Gastroesophageal sphincter (tissue), 3 donors: ENCODE measurements at regions not wholly inside any gene's neighbourhood (a gene's known extent, or its start where the extent isn't known, plus 50 kb on each side); places are given as distances from the start of the nearest gene placed in this dataset.

Experiments used
- POLR2A ChIP-seq, 2 donors: fragments of 450-650 bp; IDR thresholded peaks; one replicate each; pipeline ENCODE4 v1.6.1; 2017; ENCODE audit warnings: antibody characterized with exemption in 2 of 2, mild to moderate bottlenecking in 2 of 2, moderate library complexity in 1 of 2
- POLR2AphosphoS5 ChIP-seq: sonication (generic); formaldehyde crosslinking; IDR thresholded peaks from one replicate; pipeline ENCODE4 v1.6.1; 2017; ENCODE audit warnings: antibody characterized with exemption
- TF ChIP-seq, protein P1 (sequence below), 4 experiments: fragments of 200-600 bp in 2 of 4; fragments of 450-650 bp in 2 of 4; sonication (generic) in 1 of 4; IDR thresholded peaks; one replicate each; pipeline ENCODE4 v1.5.1; 2017 to 2019; ENCODE audit warnings: antibody characterized with exemption in 4 of 4, mild to moderate bottlenecking in 2 of 4, moderate library complexity in 2 of 4

DNA sequence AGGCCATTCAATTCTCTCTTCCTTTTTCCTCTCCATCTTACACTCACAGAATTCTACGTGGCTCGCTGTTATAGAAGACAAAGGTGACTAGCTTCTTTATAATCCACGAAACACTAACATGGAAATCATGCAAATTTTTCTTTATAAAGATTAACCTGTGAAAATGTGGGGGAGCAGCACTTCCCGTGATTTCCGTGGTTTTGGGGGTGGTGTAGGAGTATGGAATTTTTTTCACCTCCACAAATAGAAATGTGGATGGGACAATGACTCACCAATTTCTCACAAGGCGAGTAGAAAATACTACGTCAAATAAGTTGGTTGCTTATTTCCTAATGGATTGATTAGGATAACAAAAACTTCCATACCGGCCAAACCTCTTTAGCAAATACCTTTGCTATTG, 719.2 kb upstream of the TENM3 start:
- TF ChIP-seq POLR2AphosphoS5: no peak
- TF ChIP-seq, protein P1, sequence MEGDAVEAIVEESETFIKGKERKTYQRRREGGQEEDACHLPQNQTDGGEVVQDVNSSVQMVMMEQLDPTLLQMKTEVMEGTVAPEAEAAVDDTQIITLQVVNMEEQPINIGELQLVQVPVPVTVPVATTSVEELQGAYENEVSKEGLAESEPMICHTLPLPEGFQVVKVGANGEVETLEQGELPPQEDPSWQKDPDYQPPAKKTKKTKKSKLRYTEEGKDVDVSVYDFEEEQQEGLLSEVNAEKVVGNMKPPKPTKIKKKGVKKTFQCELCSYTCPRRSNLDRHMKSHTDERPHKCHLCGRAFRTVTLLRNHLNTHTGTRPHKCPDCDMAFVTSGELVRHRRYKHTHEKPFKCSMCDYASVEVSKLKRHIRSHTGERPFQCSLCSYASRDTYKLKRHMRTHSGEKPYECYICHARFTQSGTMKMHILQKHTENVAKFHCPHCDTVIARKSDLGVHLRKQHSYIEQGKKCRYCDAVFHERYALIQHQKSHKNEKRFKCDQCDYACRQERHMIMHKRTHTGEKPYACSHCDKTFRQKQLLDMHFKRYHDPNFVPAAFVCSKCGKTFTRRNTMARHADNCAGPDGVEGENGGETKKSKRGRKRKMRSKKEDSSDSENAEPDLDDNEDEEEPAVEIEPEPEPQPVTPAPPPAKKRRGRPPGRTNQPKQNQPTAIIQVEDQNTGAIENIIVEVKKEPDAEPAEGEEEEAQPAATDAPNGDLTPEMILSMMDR (IDR thresholded peaks at IDR 0.05): no peak
- no peak for TF ChIP-seq POLR2A (IDR thresholded peaks at IDR 0.05)
